ENCODE measurements at regions not wholly inside any gene's neighbourhood (a gene's known extent, or its start where the extent isn't known, plus 50 kb on each side); places are given as distances from the start of the nearest gene placed in this dataset.

GRCh38 chr14:104374718-104375080 lies 204.9 kb upstream of the C14orf180 start:
- ChIA-PET CTCF (no interaction called here), POLR2A (no interaction called here)
- no peak for TF ChIP-seq CTCF (IDR thresholded peaks at IDR 0.05; ENCODE audit: control extremely low read depth, extremely low read depth, low read depth, missing control alignments)
- no peak for DNase-seq (ENCODE audit: extremely low spot score)

- ChIA-PET POLR2A (no interaction called here), CTCF (no interaction called here)
- DNase-seq (ENCODE audit: extremely low spot score): no peak
These were observed 203.9 kb upstream of the C14orf180 start for GRCh38 chr14:104375551-104376201.

DNA sequence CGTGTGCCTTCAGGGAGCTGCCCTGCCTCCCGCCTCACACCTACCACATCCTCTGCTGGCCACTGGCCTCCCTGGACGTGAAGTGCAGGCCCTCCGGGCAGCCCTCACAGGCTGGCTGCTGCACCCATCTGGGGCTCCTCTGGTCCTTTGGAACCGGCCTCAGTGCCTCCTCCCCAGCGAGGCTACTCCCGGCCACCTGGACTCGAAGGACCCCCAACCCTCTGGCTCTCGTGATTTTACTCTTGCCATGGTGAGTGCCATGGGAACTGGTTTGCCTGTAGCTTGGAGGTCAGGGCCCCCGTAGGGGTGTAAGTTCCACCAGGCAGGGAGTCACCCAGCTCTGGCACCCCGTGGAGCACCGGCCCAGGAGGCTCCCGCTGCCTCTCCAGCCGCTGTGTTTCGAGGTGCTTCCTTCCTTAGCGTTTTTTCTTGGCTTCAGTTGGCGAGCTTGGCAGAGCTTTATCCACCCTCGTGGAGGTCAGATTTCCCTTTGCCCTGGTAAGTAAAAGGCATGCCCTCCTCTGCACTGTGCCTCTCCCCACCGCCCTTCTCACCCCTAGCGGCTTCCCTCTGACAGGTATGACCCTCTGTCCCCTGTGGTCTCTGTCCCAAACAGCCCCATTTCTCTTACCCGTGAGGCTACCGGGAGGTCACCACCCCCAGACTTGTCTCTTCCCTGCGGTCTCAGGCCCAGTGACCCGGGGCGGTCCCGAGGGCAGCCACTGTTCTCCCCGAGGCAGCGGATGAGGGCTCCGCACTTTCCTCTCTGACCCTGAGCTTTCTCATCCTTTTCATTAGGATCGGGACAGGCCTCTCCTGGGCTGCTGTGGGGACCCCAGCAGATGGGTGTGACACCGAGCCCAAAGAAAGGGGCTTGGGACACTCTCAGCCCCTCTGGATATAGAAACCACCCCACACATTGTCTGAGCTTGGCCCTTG lies 203.1 kb upstream of the C14orf180 start:
- POLR2A ChIA-PET: no interaction called here
- CTCF ChIA-PET: no interaction called here
- no peak for DNase-seq (ENCODE audit: extremely low spot score)
- TF ChIP-seq CTCF (IDR thresholded peaks at IDR 0.05; ENCODE audit: control extremely low read depth, extremely low read depth, low read depth, missing control alignments): no peak

More at GRCh38 chr14:104375551-104376201, 203.9 kb upstream of the C14orf180 start:
- TF ChIP-seq CTCF (IDR thresholded peaks at IDR 0.05; ENCODE audit: control extremely low read depth, extremely low read depth, low read depth, missing control alignments): no peak

- no peak for TF ChIP-seq CTCF (IDR thresholded peaks at IDR 0.05; ENCODE audit: control extremely low read depth, extremely low read depth, low read depth, missing control alignments)
- ChIA-PET POLR2A (no interaction called here), CTCF (no interaction called here)
- DNase-seq (ENCODE audit: extremely low spot score): no peak
These were observed 202.3 kb upstream of the C14orf180 start for GRCh38 chr14:104377256-104377655.

DNA sequence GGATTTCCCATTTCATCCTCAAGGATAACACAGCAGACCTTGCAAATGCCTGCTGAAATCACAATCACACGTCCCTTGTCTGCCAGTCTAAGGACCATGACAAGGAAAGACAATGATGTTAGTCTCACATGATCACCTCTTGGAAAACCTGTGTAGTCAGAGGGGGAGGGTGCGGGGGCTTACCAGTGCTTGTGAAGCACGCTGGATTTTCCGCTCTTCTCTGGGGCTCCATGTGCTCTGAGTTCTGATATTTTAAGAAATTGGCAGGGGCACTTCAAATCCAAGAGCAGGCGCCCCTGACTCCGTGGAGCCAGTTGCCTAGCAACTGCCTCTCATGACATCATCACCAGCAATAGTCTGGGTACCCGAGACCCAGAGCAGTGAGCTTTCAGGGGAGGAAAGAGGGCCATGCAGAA lies 200.9 kb upstream of the C14orf180 start:
- DNase-seq (ENCODE audit: extremely low spot score): no peak
- POLR2A ChIA-PET: no interaction called here
- CTCF ChIA-PET: no interaction called here
- TF ChIP-seq CTCF (IDR thresholded peaks at IDR 0.05; ENCODE audit: control extremely low read depth, extremely low read depth, low read depth, missing control alignments): no peak

GRCh38 chr14:104382361-104383087 lies 197.0 kb upstream of the C14orf180 start:
- POLR2A ChIA-PET: no interaction called here
- no peak for TF ChIP-seq CTCF (IDR thresholded peaks at IDR 0.05; ENCODE audit: control extremely low read depth, extremely low read depth, low read depth, missing control alignments)
- DNase-seq (ENCODE audit: extremely low spot score): no peak
- CTCF ChIA-PET: interaction anchor here (1.4 kb wide), 1 partner anchor 11 kb away, joined by 4 read pairs; no protein-coding TSS in a partner anchor
